ENCODE measurements at regions not wholly inside any gene's neighbourhood (a gene's known extent, or its start where the extent isn't known, plus 50 kb on each side); places are given as distances from the start of the nearest gene placed in this dataset.

DNA sequence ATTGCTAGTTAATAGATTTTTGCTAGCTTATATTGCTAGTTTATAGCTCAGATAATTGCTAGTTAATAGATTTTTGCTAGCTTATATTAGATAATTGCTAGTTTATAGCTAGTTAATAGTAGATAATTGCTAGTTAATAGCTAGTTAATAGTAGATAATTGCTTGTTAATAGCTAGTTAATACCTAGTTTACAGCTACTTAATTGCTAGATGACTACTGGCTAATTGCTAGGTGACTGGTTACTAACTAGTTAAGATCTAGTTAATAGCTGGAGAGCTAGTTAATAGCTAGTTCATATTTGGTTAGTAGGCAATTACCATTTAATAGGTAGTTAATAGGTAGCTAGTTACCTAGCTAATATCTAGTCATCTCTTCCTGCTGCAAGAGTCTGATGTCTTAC lies 633.8 kb upstream of the CT83 start:
- no peaks in the 10 kb centered on the region for H3K36me3 Mint-ChIP-seq (ENCODE audit: low read depth)
- no peaks in the 10 kb centered on the region for H3K4me1 Mint-ChIP-seq
- H4K20me1 ChIP-seq (replicated peaks; ENCODE audit: insufficient read depth), result no peaks in the 10 kb centered on the region
- no peak for TF ChIP-seq JUNB (IDR thresholded peaks at IDR 0.05; ENCODE audit: unreplicated experiment)
- no peak for TF ChIP-seq ZNF114 (CRISPR knock-in tag; IDR thresholded peaks at IDR 0.05)
- no peak for TF ChIP-seq STAT1 (IDR thresholded peaks at IDR 0.05; ENCODE audit: unreplicated experiment)
- no peak for TF ChIP-seq ZNF331 (CRISPR knock-in tag; IDR thresholded peaks at IDR 0.05; ENCODE audit: low read depth)
- TF ChIP-seq, protein P1, sequence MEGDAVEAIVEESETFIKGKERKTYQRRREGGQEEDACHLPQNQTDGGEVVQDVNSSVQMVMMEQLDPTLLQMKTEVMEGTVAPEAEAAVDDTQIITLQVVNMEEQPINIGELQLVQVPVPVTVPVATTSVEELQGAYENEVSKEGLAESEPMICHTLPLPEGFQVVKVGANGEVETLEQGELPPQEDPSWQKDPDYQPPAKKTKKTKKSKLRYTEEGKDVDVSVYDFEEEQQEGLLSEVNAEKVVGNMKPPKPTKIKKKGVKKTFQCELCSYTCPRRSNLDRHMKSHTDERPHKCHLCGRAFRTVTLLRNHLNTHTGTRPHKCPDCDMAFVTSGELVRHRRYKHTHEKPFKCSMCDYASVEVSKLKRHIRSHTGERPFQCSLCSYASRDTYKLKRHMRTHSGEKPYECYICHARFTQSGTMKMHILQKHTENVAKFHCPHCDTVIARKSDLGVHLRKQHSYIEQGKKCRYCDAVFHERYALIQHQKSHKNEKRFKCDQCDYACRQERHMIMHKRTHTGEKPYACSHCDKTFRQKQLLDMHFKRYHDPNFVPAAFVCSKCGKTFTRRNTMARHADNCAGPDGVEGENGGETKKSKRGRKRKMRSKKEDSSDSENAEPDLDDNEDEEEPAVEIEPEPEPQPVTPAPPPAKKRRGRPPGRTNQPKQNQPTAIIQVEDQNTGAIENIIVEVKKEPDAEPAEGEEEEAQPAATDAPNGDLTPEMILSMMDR (conservative IDR thresholded peaks at IDR 0.05; ENCODE audit: low read depth in 2 of 2), result no peak
- TF ChIP-seq, protein P2, sequence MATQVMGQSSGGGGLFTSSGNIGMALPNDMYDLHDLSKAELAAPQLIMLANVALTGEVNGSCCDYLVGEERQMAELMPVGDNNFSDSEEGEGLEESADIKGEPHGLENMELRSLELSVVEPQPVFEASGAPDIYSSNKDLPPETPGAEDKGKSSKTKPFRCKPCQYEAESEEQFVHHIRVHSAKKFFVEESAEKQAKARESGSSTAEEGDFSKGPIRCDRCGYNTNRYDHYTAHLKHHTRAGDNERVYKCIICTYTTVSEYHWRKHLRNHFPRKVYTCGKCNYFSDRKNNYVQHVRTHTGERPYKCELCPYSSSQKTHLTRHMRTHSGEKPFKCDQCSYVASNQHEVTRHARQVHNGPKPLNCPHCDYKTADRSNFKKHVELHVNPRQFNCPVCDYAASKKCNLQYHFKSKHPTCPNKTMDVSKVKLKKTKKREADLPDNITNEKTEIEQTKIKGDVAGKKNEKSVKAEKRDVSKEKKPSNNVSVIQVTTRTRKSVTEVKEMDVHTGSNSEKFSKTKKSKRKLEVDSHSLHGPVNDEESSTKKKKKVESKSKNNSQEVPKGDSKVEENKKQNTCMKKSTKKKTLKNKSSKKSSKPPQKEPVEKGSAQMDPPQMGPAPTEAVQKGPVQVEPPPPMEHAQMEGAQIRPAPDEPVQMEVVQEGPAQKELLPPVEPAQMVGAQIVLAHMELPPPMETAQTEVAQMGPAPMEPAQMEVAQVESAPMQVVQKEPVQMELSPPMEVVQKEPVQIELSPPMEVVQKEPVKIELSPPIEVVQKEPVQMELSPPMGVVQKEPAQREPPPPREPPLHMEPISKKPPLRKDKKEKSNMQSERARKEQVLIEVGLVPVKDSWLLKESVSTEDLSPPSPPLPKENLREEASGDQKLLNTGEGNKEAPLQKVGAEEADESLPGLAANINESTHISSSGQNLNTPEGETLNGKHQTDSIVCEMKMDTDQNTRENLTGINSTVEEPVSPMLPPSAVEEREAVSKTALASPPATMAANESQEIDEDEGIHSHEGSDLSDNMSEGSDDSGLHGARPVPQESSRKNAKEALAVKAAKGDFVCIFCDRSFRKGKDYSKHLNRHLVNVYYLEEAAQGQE (IDR thresholded peaks at IDR 0.05; ENCODE audit: unreplicated experiment), result no peak
- no peak overlapping the region for H3K4me3 Mint-ChIP-seq
- no peaks in the 10 kb centered on the region for H3K4me1 ChIP-seq (ENCODE audit: insufficient read depth)
- H3K27ac ChIP-seq (ENCODE audit: low read depth), result no peak overlapping the region
- H3K9me3 Mint-ChIP-seq, result peaks cover 4% of the 10 kb centered on the region; the same call in 2 of the 3 replicates
- no peak for DNase-seq (ENCODE audit: low spot score)
- ATAC-seq, result no peak
- no peak overlapping the region for H3K4me2 ChIP-seq
- H2AFZ ChIP-seq, result no peak overlapping the region
- peaks cover 36% of the 10 kb centered on the region for H3F3A ChIP-seq (replicated peaks; ENCODE audit: low read depth)
- H3K36me3 ChIP-seq (ENCODE audit: insufficient read depth), result no peaks in the 10 kb centered on the region
- no peak overlapping the region for H3K27ac Mint-ChIP-seq
- H3K79me2 ChIP-seq (replicated peaks; ENCODE audit: insufficient read depth), result no peaks in the 10 kb centered on the region
- H3K9me2 ChIP-seq (ENCODE audit: insufficient read depth), result no peaks in the 10 kb centered on the region
- no peaks in the 10 kb centered on the region for H3K27me3 Mint-ChIP-seq (ENCODE audit: insufficient read depth, low read depth, poor library complexity)
- H3K27me3 ChIP-seq (ENCODE audit: insufficient read depth), result no peaks in the 10 kb centered on the region
- H3K4me3 ChIP-seq, result no peak overlapping the region

DNA sequence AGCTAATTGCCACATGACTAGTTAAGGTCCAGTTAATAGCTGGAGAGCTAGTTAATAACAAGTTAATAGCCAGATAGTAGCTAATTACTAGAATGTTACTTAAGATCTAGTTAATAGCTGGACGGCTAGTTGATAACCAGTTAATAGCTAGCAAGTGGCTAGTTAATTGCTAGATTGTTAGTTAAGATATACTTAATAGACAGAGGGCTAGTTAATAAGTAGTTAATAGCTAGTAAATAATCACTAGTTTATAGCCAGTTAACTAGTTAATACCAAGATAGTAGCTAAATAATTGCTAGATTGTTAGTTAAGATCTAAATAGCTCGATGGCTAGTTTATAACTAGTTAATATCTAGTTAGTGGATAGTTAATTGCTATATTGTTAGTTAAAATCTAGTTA lies 632.6 kb upstream of the CT83 start:
- H3K4me3 ChIP-seq, result no peak overlapping the region
- no peaks in the 10 kb centered on the region for H3K27me3 ChIP-seq (ENCODE audit: insufficient read depth)
- no peaks in the 10 kb centered on the region for H3K79me2 ChIP-seq (replicated peaks; ENCODE audit: insufficient read depth)
- no peak overlapping the region for H3K27ac ChIP-seq (ENCODE audit: low read depth)
- Mint-ChIP-seq H3K4me3 (no peak overlapping the region), H3K9me3 (peaks cover 6% of the 10 kb centered on the region; the same call in 2 of the 3 replicates), H3K36me3 (ENCODE audit: low read depth) (no peaks in the 10 kb centered on the region), H3K4me1 (no peaks in the 10 kb centered on the region), H3K27ac (no peak overlapping the region), H3K27me3 (ENCODE audit: insufficient read depth, low read depth, poor library complexity) (no peaks in the 10 kb centered on the region)
- no peaks in the 10 kb centered on the region for H4K20me1 ChIP-seq (replicated peaks; ENCODE audit: insufficient read depth)
- TF ChIP-seq, protein P3, sequence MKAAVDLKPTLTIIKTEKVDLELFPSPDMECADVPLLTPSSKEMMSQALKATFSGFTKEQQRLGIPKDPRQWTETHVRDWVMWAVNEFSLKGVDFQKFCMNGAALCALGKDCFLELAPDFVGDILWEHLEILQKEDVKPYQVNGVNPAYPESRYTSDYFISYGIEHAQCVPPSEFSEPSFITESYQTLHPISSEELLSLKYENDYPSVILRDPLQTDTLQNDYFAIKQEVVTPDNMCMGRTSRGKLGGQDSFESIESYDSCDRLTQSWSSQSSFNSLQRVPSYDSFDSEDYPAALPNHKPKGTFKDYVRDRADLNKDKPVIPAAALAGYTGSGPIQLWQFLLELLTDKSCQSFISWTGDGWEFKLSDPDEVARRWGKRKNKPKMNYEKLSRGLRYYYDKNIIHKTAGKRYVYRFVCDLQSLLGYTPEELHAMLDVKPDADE (IDR thresholded peaks at IDR 0.05), result no peak
- TF ChIP-seq STAT1 (IDR thresholded peaks at IDR 0.05; ENCODE audit: unreplicated experiment) (no peak), EZH2phosphoT487 (IDR thresholded peaks at IDR 0.05; ENCODE audit: unreplicated experiment) (no peak)
- TF ChIP-seq, protein P1 (conservative IDR thresholded peaks at IDR 0.05; ENCODE audit: low read depth in 2 of 2), result no peak
- TF ChIP-seq, protein P2 (IDR thresholded peaks at IDR 0.05; ENCODE audit: unreplicated experiment), result no peak
- H3K36me3 ChIP-seq (ENCODE audit: insufficient read depth), result no peaks in the 10 kb centered on the region
- H3K4me2 ChIP-seq, result no peak overlapping the region
- peaks cover 36% of the 10 kb centered on the region for H3F3A ChIP-seq (replicated peaks; ENCODE audit: low read depth)
- ATAC-seq (no peak), DNase-seq (ENCODE audit: low spot score) (no peak)
- no peak overlapping the region for H2AFZ ChIP-seq
- H3K4me1 ChIP-seq (ENCODE audit: insufficient read depth), result no peaks in the 10 kb centered on the region
- no peaks in the 10 kb centered on the region for H3K9me2 ChIP-seq (ENCODE audit: insufficient read depth)
